Dendritic cell treated with granulocyte-macrophage colony-stimulating factor and Interleukin-4, amounts not matched to agents 40 ng/mL and 50 ng/mL, for 4 days (primary cell): ENCODE measurements at regions not wholly inside any gene's neighbourhood (a gene's known extent, or its start where the extent isn't known, plus 50 kb on each side); places are given as distances from the start of the nearest gene placed in this dataset.
"Not testable (repeated sequence)": the region's sequence is repeated elsewhere in the genome, so short reads cannot be mapped to it uniquely, and the experiment has no call there.

Experiments
- H3K27ac Mint-ChIP-seq: one replicate; pipeline ENCODE4 v1.8.0; 2022; ENCODE audit warnings: mild to moderate bottlenecking, mixed read lengths
- H3K27me3 Mint-ChIP-seq: one replicate; pipeline ENCODE4 v1.8.0; 2022; ENCODE audit warnings: mild to moderate bottlenecking, mixed read lengths
- H3K36me3 Mint-ChIP-seq: one replicate; pipeline ENCODE4 v1.8.0; 2022; ENCODE audit warnings: low read depth, mixed read lengths
- H3K4me1 Mint-ChIP-seq: one replicate; pipeline ENCODE4 v1.8.0; 2022; ENCODE audit warnings: low read depth, mixed read lengths
- H3K4me3 Mint-ChIP-seq: one replicate; pipeline ENCODE4 v1.8.0; 2022; ENCODE audit warnings: mild to moderate bottlenecking, moderate library complexity, mixed read lengths
- H3K9me3 Mint-ChIP-seq: one replicate; pipeline ENCODE4 v1.8.0; 2022; ENCODE audit warnings: mixed read lengths
- intact Hi-C: fragments of 100-400 bp; cut with micrococcal nuclease; formaldehyde crosslinking; loops from one replicate; pipeline ENCODE4 v1.15.0; 2022

DNA sequence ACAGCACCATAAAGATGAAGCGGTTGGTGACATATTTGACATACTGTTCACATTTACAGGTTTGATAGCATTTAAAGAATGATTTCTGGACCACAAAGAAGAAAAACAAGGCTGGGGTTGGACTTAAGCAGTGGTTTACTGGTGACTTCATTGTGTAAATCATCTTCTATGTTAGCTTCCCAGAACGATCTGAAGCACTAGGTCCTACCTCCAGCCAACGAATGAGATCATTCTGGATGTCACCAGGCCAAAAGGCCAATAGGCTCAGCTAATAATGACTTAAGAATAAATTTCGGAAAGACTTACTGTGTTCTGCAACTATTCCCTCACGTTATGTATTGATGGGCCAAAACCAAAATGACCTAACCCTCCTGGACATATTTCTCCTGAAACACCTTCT is 675.3 kb upstream of the CCNG1 start:
- intact Hi-C loops = no loop called here
- Mint-ChIP-seq H3K27me3 (no peaks in the 10 kb centered on the region), H3K4me3 (no peak overlapping the region), H3K27ac (no peak overlapping the region), H3K4me1 (no peaks in the 10 kb centered on the region), H3K9me3 (peaks cover 10% of the 10 kb centered on the region), H3K36me3 (no peaks in the 10 kb centered on the region)

GRCh38 chr5:162769019-162769418 is 668.4 kb upstream of the CCNG1 start:
- Mint-ChIP-seq H3K9me3 (peaks cover 5% of the 10 kb centered on the region), H3K4me1 (no peaks in the 10 kb centered on the region), H3K36me3 (no peaks in the 10 kb centered on the region), H3K4me3 (no peak overlapping the region), H3K27me3 (no peaks in the 10 kb centered on the region), H3K27ac (no peak overlapping the region)
- intact Hi-C loops = no loop called here

DNA sequence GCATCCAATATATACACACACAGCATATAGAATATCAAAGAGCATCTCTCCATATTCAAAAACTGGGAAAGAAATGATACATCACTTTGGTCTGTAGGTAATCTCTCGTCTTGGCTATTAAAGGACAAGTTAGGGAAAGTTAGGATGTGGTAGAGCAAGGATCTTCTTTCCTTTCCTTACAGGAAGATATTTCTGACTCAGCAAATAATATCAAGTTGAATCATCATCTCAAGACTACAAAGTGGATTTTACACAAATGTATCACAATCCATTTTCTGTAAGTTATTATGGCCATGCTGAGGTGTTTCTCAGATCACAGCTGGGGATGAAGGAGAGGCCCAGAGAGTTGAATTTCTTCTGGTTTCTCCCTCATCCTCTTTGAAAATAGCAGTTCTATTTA is 651.7 kb upstream of the CCNG1 start:
- no peak overlapping the region for H3K27ac Mint-ChIP-seq
- H3K9me3 Mint-ChIP-seq = no peaks in the 10 kb centered on the region
- H3K4me1 Mint-ChIP-seq = no peaks in the 10 kb centered on the region
- no peaks in the 10 kb centered on the region for H3K27me3 Mint-ChIP-seq
- intact Hi-C loops = no loop called here
- H3K4me3 Mint-ChIP-seq = no peak overlapping the region
- no peaks in the 10 kb centered on the region for H3K36me3 Mint-ChIP-seq

DNA sequence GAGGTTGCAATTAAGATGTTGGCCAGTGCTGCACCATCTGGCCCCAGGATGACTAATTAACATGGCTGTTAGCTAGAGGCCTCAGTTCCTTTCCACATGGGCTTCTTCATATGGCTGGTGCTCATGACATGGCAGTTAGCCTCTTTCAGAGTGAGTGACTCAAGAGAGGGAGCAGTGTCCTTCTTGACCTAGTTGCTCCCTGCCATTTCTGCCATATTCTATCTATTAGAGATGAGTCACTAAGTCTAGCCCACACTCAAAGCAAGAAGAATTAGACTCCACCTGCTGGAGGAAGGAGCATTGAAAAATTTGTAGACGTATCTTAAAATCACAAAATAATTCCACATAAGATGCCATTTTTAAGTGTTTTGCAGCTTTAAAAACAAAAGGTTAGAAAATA is 651.2 kb upstream of the CCNG1 start:
- no peak overlapping the region for H3K27ac Mint-ChIP-seq
- H3K4me3 Mint-ChIP-seq = no peak overlapping the region
- no peaks in the 10 kb centered on the region for H3K36me3 Mint-ChIP-seq

DNA sequence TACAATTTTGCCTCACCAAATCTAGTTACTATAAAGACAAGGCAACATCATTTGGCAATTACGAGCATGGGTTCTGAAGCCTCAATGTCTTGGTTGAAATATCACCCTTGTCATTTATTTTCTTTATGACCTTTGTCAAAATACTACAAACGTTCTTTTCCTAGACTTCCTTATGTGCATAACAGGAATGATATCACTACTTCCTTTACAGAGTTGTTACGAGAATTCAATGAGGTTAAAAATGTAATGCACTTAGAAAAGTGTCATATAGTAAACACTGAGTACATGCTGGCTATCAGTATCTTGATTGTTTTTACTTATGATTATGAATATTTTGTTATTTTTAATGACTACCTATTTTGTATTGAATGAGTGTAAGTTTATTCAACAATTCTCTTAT is 640.9 kb upstream of the CCNG1 start:
- Mint-ChIP-seq H3K27ac (no peak overlapping the region), H3K27me3 (no peaks in the 10 kb centered on the region), H3K4me3 (no peak overlapping the region), H3K9me3 (peaks cover 9% of the 10 kb centered on the region), H3K4me1 (no peaks in the 10 kb centered on the region), H3K36me3 (no peaks in the 10 kb centered on the region)
- intact Hi-C loops = no loop called here

More for the DNA sequence above, 651.2 kb upstream of the CCNG1 start:
- Mint-ChIP-seq H3K9me3 (no peaks in the 10 kb centered on the region), H3K4me1 (no peaks in the 10 kb centered on the region), H3K27me3 (no peaks in the 10 kb centered on the region)
- intact Hi-C loops = no loop called here

- H3K4me3 Mint-ChIP-seq = no peak overlapping the region
- no peaks in the 10 kb centered on the region for H3K27me3 Mint-ChIP-seq
- intact Hi-C loops = no loop called here
- H3K9me3 Mint-ChIP-seq = peaks cover 11% of the 10 kb centered on the region
- no peaks in the 10 kb centered on the region for H3K4me1 Mint-ChIP-seq
- no peaks in the 10 kb centered on the region for H3K36me3 Mint-ChIP-seq
- no peak overlapping the region for H3K27ac Mint-ChIP-seq
These were observed 637.1 kb upstream of the CCNG1 start for GRCh38 chr5:162800301-162800700.

DNA sequence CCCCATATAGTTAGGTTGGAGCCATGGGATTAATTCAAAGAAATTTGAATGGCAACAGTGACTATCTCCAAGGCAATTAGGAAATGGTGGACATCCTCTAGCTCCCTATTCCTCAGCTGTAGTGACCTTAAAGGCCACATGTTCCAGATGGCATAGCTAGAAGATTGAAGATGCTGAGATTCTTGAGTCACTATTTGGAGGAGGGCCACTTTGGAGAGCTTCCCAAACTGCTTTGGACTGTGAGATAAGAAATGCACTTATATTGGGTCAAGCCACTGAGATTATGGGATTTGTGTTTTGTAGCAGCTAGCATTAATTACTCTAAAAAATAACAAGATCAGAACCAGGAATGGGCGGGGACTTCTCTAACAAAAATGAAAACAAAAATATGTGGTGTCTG is 636.2 kb upstream of the CCNG1 start:
- H3K9me3 Mint-ChIP-seq = peaks cover 14% of the 10 kb centered on the region
- no peaks in the 10 kb centered on the region for H3K36me3 Mint-ChIP-seq
- H3K4me1 Mint-ChIP-seq = no peaks in the 10 kb centered on the region
- H3K27me3 Mint-ChIP-seq = no peaks in the 10 kb centered on the region
- no peak overlapping the region for H3K4me3 Mint-ChIP-seq
- intact Hi-C loops = no loop called here
- H3K27ac Mint-ChIP-seq = no peak overlapping the region

DNA sequence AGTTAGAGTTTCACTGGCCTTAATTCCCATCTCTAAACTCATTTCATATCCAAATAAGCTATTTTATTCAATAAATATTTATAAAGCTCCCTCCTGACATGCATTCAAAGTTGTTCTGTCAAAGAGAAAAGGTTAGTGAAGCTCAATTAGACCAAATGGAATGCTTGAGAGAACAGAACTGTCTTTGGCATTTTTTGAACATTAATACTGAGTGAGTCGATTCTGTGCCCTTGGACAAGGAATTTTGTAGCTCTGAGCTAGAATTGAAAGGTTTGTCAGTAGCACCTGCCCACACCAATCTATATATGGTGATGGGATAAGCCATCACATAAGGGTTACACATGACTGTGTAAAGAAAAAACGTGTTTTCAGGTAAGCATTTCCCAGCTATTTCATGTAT is 631.2 kb upstream of the CCNG1 start:
- Mint-ChIP-seq H3K36me3 (no peaks in the 10 kb centered on the region), H3K27me3 (no peaks in the 10 kb centered on the region), H3K4me3 (no peak overlapping the region), H3K4me1 (no peaks in the 10 kb centered on the region), H3K27ac (no peak overlapping the region), H3K9me3 (peaks cover 5% of the 10 kb centered on the region)
- intact Hi-C loops = no loop called here

GRCh38 chr5:162811071-162811470 is 626.3 kb upstream of the CCNG1 start:
- H3K27me3 Mint-ChIP-seq = no peaks in the 10 kb centered on the region
- H3K36me3 Mint-ChIP-seq = no peaks in the 10 kb centered on the region
- H3K9me3 Mint-ChIP-seq = peaks cover 8% of the 10 kb centered on the region
- no peak overlapping the region for H3K27ac Mint-ChIP-seq
- intact Hi-C loops = no loop called here
- H3K4me1 Mint-ChIP-seq = no peaks in the 10 kb centered on the region
- no peak overlapping the region for H3K4me3 Mint-ChIP-seq

- Mint-ChIP-seq H3K4me3 (no peak overlapping the region), H3K36me3 (no peaks in the 10 kb centered on the region), H3K9me3 (peaks cover 8% of the 10 kb centered on the region), H3K27ac (no peak overlapping the region), H3K27me3 (no peaks in the 10 kb centered on the region), H3K4me1 (no peaks in the 10 kb centered on the region)
- intact Hi-C loops = no loop called here
These were observed 620.6 kb upstream of the CCNG1 start for GRCh38 chr5:162816816-162817215.

- H3K36me3 Mint-ChIP-seq = no peaks in the 10 kb centered on the region
- no peaks in the 10 kb centered on the region for H3K27me3 Mint-ChIP-seq
- intact Hi-C loops = no loop called here
These were observed 620.0 kb upstream of the CCNG1 start for GRCh38 chr5:162817364-162817763.

DNA sequence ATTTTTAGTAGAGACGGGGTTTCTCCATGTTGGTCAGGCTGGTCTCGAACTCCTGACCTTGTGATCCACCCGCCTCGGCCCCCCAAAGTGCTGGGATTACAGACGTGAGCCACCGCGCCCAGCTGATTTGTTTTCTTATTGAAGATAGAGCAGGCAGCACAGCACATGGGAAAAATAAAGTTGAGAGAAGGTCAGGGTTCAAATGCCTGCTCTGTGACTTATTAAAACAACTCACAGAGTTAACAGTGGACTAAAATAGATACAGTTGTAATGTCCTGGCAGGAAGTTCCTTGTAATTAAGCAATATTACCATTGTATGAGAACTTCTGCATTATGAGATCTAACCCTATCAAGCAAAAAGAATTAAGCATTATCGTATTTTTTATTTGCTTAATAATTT is 615.7 kb upstream of the CCNG1 start:
- intact Hi-C loops, H3K36me3 Mint-ChIP-seq, H3K27me3 Mint-ChIP-seq, H3K4me3 Mint-ChIP-seq, H3K27ac Mint-ChIP-seq, H3K4me1 Mint-ChIP-seq: not testable (repeated sequence)
- peaks cover 18% of the 10 kb centered on the region for H3K9me3 Mint-ChIP-seq

More at GRCh38 chr5:162817364-162817763, 620.0 kb upstream of the CCNG1 start:
- peaks cover 8% of the 10 kb centered on the region for H3K9me3 Mint-ChIP-seq
- H3K4me1 Mint-ChIP-seq = no peaks in the 10 kb centered on the region
- no peak overlapping the region for H3K4me3 Mint-ChIP-seq
- H3K27ac Mint-ChIP-seq = no peak overlapping the region

DNA sequence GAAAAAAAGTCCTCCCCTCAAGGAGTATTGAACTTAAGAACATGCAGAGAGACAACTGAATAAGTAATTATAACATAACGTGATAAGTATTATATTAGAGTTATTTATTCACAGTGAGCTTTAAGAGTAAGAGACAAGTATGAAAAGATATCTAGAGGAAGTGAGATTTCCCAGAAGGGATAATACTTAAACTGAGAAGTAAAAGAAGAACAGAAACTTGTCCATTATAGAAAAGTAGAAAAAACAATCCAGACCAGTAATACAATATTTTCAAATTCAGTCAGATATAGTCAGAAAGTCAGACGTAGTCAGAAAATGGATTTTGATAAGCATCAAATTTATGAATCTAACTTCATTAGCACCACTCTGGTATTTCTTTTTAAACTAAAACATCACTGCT is 613.0 kb upstream of the CCNG1 start:
- H3K4me1 Mint-ChIP-seq = no peaks in the 10 kb centered on the region
- H3K36me3 Mint-ChIP-seq = no peaks in the 10 kb centered on the region
- intact Hi-C loops = no loop called here
- no peak overlapping the region for H3K27ac Mint-ChIP-seq
- H3K27me3 Mint-ChIP-seq = no peaks in the 10 kb centered on the region
- no peak overlapping the region for H3K4me3 Mint-ChIP-seq
- H3K9me3 Mint-ChIP-seq = peaks cover 28% of the 10 kb centered on the region

GRCh38 chr5:162837155-162837554 is 600.2 kb upstream of the CCNG1 start:
- peaks cover 18% of the 10 kb centered on the region for H3K9me3 Mint-ChIP-seq
- no peaks in the 10 kb centered on the region for H3K36me3 Mint-ChIP-seq
- intact Hi-C loops = no loop called here
- H3K4me1 Mint-ChIP-seq = no peaks in the 10 kb centered on the region
- H3K4me3 Mint-ChIP-seq = no peak overlapping the region
- no peaks in the 10 kb centered on the region for H3K27me3 Mint-ChIP-seq
- no peak overlapping the region for H3K27ac Mint-ChIP-seq

- Mint-ChIP-seq H3K36me3 (no peaks in the 10 kb centered on the region), H3K4me3 (no peak overlapping the region), H3K27ac (no peak overlapping the region), H3K27me3 (no peaks in the 10 kb centered on the region), H3K4me1 (no peaks in the 10 kb centered on the region), H3K9me3 (peaks cover 23% of the 10 kb centered on the region)
- intact Hi-C loops = no loop called here
These were observed 594.7 kb upstream of the CCNG1 start for GRCh38 chr5:162842727-162843126.
